GM20000 (cell line): ENCODE measurements at regions not wholly inside any gene's neighbourhood (a gene's known extent, or its start where the extent isn't known, plus 50 kb on each side); places are given as distances from the start of the nearest gene placed in this dataset.

Experiments
- DNase-seq: peaks from one replicate; pipeline ENCODE4 v3.0.0; 2012; ENCODE audit warnings: low spot score
- CTCF ChIP-seq: IDR thresholded peaks from 2 replicates; pipeline ENCODE4 v1.5.1; 2012; ENCODE audit warnings: mild to moderate bottlenecking, control low read depth; ENCODE audit errors: extremely low read depth, missing control alignments

GRCh38 chr11:98600786-98601773 lies 419.7 kb upstream of the CNTN5 start:
- no peak for TF ChIP-seq CTCF
- no peak for DNase-seq

- DNase-seq, result no peak
- no peak for TF ChIP-seq CTCF
Measured at GRCh38 chr11:98616098-98616655, 404.6 kb upstream of the CNTN5 start.

GRCh38 chr11:98621767-98622166 lies 399.0 kb upstream of the CNTN5 start:
- no peak for TF ChIP-seq CTCF
- DNase-seq, result no peak

GRCh38 chr11:98625526-98625925 lies 395.2 kb upstream of the CNTN5 start:
- DNase-seq, result no peak
- no peak for TF ChIP-seq CTCF

GRCh38 chr11:98630736-98631135 lies 390.0 kb upstream of the CNTN5 start:
- DNase-seq, result no peak
- TF ChIP-seq CTCF, result no peak

GRCh38 chr11:98657711-98658110 lies 363.0 kb upstream of the CNTN5 start:
- DNase-seq, result no peak

More at GRCh38 chr11:98657711-98658110, 363.0 kb upstream of the CNTN5 start:
- no peak for TF ChIP-seq CTCF
